GM12891 (cell line): ENCODE measurements at regions not wholly inside any gene's neighbourhood (a gene's known extent, or its start where the extent isn't known, plus 50 kb on each side); places are given as distances from the start of the nearest gene placed in this dataset.

Experiments used
- POLR2AphosphoS5 ChIP-seq: IDR thresholded peaks from 2 replicates; pipeline ENCODE4 v1.6.1; 2011; ENCODE audit warnings: low read depth, low read length, control low read depth
- SPI1 ChIP-seq: IDR thresholded peaks from 2 replicates; pipeline ENCODE4 v1.6.1; 2011; ENCODE audit warnings: low read depth, low read length, control low read depth

- no peak for TF ChIP-seq SPI1
- no peak for TF ChIP-seq POLR2AphosphoS5
Observed at GRCh38 chr2:146944601-146945000, 900.2 kb upstream of the ACVR2A start.
